HG03196 (cell line): ENCODE measurements at regions not wholly inside any gene's neighbourhood (a gene's known extent, or its start where the extent isn't known, plus 50 kb on each side); places are given as distances from the start of the nearest gene placed in this dataset.
"Not testable (repeated sequence)": the region's sequence is repeated elsewhere in the genome, so short reads cannot be mapped to it uniquely, and the experiment has no call there.

Experiments
- ATAC-seq: cut with Tn5 transposase; IDR thresholded peaks from one replicate; pipeline ENCODE4 v1.9.1; 2021; ENCODE audit not compliant: unreplicated experiment

DNA sequence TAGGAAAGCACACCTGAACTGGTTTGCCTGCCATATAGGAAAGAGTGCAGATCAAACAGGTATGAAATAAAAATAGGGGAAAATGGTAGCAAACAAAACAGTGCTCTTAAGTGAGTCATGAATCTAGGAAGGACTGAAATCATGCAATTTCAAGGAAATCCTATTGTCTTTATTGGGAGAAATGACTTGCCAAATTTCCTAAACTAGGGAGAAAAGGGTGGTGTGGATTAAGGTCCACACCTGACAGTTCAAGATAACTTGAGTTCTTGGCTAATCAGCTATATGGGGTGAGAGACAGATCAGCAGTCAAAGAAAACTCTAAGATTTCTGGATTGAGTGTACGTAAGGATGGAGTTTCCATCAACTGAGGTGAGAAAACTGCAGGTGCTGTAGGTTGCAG, 101.1 kb downstream of the PRKAB2 start:
- no peak for ATAC-seq

DNA sequence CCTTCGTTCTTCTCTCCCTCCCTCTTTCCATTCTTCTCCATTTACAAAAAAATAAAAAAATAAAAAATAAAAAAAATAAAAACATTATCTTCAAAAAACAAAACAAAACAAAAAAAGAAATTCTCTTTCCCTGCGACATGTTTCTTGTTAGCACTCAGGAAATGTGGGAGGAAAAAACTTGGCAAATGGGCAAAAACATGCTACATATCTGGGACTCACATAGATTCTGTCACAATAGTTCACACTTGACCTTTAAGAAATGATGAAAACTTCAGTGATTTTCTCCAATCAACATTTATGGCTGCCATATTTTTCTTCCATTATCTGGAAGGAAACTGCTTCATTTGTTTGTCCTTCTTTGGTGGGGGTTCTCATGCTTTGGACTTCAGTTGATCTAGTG, 109.3 kb downstream of the PRKAB2 start:
- no peak for ATAC-seq

DNA sequence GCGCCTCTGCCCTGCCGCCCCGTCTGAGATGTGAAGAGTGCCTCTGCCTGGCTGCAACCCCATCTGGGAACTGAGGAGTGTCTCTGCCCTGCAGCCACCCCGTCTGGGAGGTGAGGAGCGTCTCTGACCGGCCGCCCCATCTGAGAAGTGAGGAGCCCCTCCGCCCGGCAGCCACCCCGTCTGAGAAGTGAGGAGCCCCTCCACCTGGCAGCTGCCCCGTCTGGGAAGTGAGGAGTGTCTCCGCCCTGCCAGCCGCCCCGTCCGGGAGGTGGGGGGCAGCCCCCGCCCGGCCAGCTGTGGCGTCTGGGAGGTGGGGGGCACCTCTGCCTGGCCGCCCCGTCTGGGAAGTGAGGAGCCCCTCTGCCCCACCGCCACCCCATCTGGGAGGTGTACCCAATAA, 110.4 kb downstream of the PRKAB2 start:
- ATAC-seq = not testable (repeated sequence)

DNA sequence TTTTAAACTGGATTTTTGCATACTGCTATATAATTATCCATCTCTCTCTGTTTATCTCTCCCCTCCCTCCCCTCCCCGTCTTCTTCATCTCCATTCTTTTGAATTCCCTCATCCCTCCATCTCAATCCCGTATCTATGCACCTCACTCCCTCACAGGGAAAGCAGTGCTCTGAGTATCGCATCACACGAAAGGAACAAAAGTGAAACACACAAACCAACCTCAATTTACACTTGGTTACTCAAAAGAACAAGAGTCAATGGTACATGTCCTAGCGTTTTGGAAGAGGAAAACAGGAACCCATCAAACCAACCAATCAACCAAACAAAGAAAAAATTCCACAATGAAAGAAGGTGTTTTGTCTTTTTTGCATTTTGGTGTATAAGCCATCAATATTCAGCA, 115.1 kb downstream of the NBPF12 start:
- no peak for ATAC-seq

DNA sequence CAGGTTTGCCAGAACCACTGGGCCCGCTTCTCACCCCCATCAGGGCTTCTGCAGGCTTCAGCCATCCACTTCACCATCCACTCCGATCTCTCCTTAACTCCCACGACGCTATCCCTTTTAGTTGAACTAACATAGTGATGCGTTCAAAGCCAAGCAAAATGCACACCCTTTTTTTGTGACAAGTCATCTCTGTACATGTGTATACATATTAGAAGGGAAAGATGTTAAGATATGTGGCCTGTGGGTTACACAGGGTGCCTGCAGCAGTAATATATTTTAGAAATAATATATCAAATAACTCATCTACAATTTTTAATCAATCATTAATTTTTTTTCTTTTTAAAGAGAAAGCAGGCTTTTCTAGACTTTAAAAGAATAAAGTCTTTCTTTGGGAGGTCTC, 114.6 kb downstream of the NBPF12 start:
- no peak for ATAC-seq

DNA sequence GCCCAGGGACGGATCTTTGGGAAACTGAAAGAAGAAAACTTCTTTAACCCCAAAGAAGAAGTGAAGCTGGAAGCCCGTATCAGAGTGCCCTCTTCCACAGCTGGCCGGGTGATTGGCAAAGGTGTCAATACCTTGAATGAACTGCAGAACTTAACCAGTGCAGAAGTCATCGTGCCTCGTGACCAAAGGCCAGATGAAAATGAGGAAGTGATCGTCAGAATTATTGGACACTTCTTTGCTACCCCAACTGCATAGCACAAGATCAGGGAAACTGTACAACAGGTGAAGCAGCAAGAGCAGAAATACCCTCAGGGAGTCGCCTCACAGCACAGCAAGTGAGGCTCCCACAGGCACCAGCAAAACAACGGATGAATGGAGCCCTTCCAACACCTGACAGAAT, 114.0 kb downstream of the NBPF12 start:
- no peak for ATAC-seq

DNA sequence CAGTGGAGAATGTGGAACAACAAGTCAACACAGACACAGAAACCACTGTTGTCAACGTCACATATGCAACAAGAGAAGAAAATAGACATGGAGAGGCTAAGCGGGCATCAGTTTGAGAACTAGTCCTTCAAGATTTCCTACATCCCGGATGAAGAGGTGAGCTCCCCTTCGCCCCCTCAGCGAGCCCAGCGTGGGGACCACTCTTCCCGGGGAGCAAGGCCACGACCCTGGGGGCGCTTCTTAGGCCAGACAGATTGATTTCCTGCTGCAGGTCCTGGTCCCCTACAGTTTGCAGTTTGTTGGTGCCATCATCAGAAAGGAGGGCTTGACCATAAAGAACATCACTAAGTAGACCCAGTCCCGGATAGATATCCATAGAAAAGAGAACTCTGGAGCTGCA, 113.0 kb downstream of the NBPF12 start:
- no peak for ATAC-seq

DNA sequence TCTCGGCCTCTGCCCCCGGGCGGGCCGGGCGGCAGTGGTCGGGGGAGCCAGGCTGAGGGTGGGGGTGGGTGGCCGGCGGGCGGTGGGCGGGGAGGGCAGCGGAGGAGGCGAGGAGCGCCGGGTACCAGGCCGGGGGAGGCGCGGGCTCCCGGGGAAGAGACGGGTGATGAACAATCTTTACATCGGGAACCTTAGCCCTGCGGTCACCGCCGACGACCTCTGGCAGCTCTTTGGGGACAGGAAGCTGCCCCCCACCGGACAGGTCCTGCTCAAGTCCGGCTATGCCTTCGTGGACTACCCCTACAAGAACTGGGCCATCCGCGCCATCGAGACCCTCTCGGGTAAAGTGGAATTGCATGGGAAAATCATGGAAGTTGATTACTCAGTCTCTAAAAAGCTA, 112.5 kb downstream of the NBPF12 start:
- ATAC-seq = no peak

DNA sequence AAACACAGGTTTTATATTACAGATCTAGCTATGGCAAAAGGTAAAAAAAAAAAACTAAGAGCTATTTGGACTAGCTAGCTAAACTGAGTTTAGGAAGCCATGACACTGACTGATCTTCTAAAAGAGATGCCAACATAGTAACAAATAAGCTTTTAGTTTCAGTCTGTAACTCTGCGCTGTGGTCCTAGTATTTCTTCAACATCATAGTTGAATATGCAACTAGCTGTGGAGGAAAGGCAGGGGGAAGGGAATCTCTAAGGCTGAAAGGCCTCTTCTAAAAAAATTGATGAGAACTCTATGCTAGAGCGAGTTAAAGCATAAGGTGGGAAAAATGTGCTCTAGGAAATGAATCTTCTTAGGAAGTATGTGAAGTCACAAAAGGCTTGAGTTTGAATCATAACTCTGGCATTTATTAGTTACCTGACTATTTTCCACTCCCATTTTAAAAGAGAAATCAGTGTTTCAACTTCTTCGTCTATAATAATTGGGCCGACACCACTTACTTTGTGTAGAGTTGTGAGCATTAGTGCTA, 108.8 kb downstream of the NBPF12 start:
- ATAC-seq = peak; percentile 65

DNA sequence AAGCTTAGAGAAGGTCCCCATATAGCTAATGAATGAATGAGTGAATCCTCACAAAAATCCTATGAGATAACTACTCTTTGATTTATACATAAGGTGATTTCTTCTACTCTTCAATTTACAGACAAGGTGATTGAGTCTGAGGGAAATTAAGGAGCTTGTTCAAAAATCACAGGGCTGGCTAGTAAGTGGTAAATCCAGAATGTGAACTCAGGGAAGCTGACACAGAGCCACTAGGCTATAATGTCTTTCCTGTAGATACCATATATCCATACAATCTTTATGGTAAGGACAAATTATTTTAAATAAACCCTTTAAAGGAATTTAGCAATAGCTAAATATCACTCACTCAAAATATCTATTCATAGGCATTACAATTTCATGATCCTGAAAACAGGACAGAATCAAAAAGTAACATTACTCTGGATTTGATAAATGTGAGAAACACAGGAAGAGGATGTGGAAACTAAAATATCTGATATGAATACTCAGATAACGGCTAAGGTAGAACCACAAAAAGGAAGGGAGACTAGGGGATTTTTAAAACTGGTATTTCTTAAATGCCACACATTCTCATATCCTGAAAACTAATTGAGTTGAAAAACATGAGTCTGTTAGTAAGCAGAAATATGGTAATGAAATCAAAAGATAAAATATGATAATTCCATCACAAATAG, 108.2 kb downstream of the NBPF12 start:
- peak; percentile 54 for ATAC-seq
